ENCODE measurements at regions not wholly inside any gene's neighbourhood (a gene's known extent, or its start where the extent isn't known, plus 50 kb on each side); places are given as distances from the start of the nearest gene placed in this dataset.

DNA sequence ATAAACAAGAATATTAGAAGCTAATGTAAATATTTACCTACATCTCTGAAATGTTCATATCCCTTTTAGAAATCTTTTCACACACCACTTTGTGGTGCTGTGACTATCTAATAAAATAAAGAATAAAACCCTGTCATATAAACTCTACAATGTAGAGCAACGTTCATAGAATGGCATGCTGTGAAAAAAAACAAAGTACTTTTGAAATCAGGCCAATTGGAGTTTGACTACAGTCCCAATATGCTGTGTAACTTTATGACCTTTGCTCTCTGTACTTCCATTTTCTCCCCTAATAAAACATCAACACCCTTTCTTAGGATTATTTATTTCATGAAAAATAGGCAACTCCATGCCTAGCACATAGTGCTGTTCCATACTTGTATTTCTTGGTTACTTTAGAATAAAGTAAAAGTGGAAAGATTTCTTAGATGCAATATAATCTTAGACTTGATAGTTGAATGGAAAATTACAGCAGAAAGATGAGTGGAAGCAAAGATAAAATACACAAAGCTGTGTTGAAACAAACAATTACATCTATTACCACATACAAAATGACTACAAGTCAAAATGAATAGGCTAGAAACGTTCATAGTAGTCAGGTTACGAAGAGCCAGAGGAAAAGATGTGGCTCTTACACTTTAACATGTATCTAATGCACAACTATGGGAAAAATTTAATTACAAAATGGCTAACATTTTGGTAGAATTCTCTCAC, 613.2 kb upstream of the SLITRK5 start:
- no peak overlapping the region for H3K27ac Mint-ChIP-seq

GRCh38 chr13:87058786-87059329, 612.3 kb upstream of the SLITRK5 start:
- Mint-ChIP-seq H3K36me3 (no peaks in the 10 kb centered on the region), H3K27me3 (ENCODE audit: low read depth) (no peaks in the 10 kb centered on the region), H3K27ac (no peak overlapping the region), H3K9me3 (no peaks in the 10 kb centered on the region), H3K4me1 (no peaks in the 10 kb centered on the region), H3K4me3 (no peak overlapping the region)
- no peak for DNase-seq (ENCODE audit: low spot score in 2 of 2, unreplicated experiment in 2 of 2)
- no peak for TF ChIP-seq CTCF (IDR thresholded peaks at IDR 0.05; ENCODE audit: unreplicated experiment)

More for the DNA sequence above, 613.2 kb upstream of the SLITRK5 start:
- no peak overlapping the region for H3K4me3 Mint-ChIP-seq
- no peaks in the 10 kb centered on the region for H3K4me1 Mint-ChIP-seq
- H3K9me3 Mint-ChIP-seq = peaks cover 4% of the 10 kb centered on the region
- H3K27me3 Mint-ChIP-seq (ENCODE audit: low read depth) = no peaks in the 10 kb centered on the region
- no peak for DNase-seq (ENCODE audit: low spot score in 2 of 2, unreplicated experiment in 2 of 2)
- no peaks in the 10 kb centered on the region for H3K36me3 Mint-ChIP-seq
- no peak for TF ChIP-seq CTCF (IDR thresholded peaks at IDR 0.05; ENCODE audit: unreplicated experiment)

DNA sequence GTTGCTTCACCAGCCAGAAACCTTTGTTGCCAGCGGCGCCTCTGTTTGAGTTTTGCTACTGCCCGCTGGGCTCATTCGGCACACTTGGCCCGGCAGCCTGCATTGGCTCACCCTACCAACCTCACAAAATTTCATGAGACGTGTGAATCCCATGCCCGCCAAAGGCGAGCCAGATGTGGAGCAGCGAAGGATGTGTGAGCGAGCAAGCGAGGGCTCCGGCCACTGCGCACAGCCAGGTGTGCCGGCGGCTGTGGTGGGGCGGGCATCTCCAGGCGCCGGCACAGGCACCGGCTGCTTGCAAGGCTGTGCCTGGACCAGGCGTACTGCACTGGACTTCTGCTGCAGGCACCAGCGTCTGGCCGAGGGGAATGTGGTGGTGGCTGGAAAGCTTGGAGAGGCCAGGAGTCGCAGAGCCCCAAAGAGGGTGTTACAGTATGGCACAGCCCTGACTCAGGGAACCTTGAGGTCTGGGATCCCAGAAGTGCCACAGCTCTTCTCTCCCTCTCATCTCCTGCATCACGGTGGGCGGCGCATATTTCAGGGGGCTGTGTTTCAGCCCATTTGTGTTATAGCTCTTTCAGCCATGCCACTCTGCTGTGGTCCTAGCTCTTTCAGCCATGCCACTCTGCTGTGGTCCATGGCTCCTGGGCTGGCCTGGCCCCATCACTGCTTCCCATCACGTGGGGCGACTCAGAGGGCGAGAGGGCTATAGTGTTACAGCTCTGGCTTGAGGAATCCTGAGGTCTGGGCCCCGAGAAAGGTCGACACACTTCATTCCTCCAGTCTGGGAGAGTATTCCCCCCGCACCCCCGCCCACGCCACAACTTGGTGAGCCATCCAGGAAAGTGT, 592.0 kb upstream of the SLITRK5 start:
- Mint-ChIP-seq H3K27me3 (ENCODE audit: low read depth) (no peaks in the 10 kb centered on the region), H3K9me3 (no peaks in the 10 kb centered on the region), H3K4me3 (no peak overlapping the region), H3K4me1 (no peaks in the 10 kb centered on the region), H3K36me3 (no peaks in the 10 kb centered on the region), H3K27ac (no peak overlapping the region)
- no peak for DNase-seq (ENCODE audit: low spot score in 2 of 2, unreplicated experiment in 2 of 2)
- no peak for TF ChIP-seq CTCF (IDR thresholded peaks at IDR 0.05; ENCODE audit: unreplicated experiment)

DNA sequence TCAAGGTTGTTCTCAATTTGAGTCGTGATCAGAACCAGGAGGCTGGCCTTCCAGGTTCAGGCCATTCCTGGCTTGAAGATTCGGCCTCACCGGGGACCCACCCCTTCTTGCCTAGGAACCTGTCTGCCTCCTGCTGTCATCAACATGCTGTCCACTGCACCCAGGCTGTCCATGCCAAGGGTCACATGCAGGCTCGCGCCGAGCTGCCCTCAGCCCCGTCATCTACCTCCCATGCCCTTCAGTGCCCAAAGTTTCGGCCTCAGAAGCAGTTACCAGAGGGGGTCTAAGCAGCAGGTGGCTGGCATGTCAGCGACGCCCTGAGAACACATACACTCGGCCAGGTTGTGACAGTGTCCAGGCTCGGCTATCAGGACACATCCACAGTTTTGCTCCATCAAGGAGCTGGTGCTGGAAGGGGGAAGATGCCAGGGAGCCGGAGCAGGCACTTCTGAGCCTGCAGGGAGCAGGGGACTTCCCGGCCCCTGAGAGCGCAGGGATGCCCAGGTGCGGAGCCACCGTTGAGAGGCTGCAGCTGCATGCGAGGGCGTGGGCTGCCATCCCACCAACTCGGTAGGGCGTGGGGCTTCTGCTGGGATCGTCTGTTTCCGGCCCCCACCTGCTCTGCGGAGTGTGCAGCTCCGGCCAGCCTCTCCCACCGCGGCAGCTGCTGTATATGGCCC, 590.9 kb upstream of the SLITRK5 start:
- no peaks in the 10 kb centered on the region for H3K9me3 Mint-ChIP-seq
- no peaks in the 10 kb centered on the region for H3K27me3 Mint-ChIP-seq (ENCODE audit: low read depth)
- no peak for TF ChIP-seq CTCF (IDR thresholded peaks at IDR 0.05; ENCODE audit: unreplicated experiment)
- H3K27ac Mint-ChIP-seq = no peak overlapping the region
- H3K36me3 Mint-ChIP-seq = no peaks in the 10 kb centered on the region
- H3K4me1 Mint-ChIP-seq = no peaks in the 10 kb centered on the region
- H3K4me3 Mint-ChIP-seq = no peak overlapping the region
- DNase-seq (ENCODE audit: low spot score in 2 of 2, unreplicated experiment in 2 of 2) = no peak

DNA sequence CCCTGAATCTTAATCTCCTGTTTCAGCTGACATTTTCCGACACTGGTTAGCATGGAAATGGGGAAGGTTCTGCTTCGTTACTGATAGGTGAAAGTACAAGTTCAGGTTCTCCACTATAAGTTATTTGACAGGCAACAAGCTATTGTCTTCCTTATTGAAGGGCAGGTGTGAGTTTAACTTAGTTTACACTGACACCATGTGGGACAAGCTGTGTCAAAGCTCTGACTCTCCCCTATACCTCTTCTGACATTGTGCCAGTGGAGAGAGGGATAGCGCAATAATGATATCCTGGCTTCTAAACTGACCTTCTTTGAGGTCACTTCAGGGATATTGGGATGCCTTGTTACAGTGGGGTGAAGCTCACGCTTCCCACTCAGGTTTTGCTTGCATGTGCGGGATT, 587.0 kb upstream of the SLITRK5 start:
- no peak for TF ChIP-seq CTCF (IDR thresholded peaks at IDR 0.05; ENCODE audit: unreplicated experiment)
- Mint-ChIP-seq H3K27me3 (ENCODE audit: low read depth) (no peaks in the 10 kb centered on the region), H3K27ac (no peak overlapping the region), H3K9me3 (peaks cover 4% of the 10 kb centered on the region), H3K4me3 (no peak overlapping the region), H3K4me1 (peaks cover 2% of the 10 kb centered on the region), H3K36me3 (no peaks in the 10 kb centered on the region)
- no peak for DNase-seq (ENCODE audit: low spot score in 2 of 2, unreplicated experiment in 2 of 2)

All from mesothelial cell of epicardium (in vitro differentiated cells).